A549 (cell line): ENCODE measurements at regions not wholly inside any gene's neighbourhood (a gene's known extent, or its start where the extent isn't known, plus 50 kb on each side); places are given as distances from the start of the nearest gene placed in this dataset.
"Not testable (repeated sequence)": the region's sequence is repeated elsewhere in the genome, so short reads cannot be mapped to it uniquely, and the experiment has no call there.

Experiments
- BHLHE40 ChIP-seq: IDR thresholded peaks from 2 replicates; pipeline ENCODE4 v1.6.1; 2012; ENCODE audit warnings: low read depth, low read length, inconsistent platforms
- EP300 ChIP-seq, 2 experiments: fragments of >200 bp; sonication (Bioruptor Twin); formaldehyde crosslinking; IDR thresholded peaks; 2 replicates in 1 of 2; 3 replicates in 1 of 2; pipeline ENCODE4 v1.6.1; 2016 to 2017
- JUN ChIP-seq, 2 experiments: fragments of >200 bp; sonication (Bioruptor Twin); formaldehyde crosslinking; IDR thresholded peaks; 2 replicates in 1 of 2; 3 replicates in 1 of 2; pipeline ENCODE4 v1.6.1; 2016 to 2017
- RNF2 ChIP-seq: fragments of 200-600 bp; sonication (generic); IDR thresholded peaks from 2 replicates; pipeline ENCODE4 v1.6.1; 2016; ENCODE audit warnings: low read depth, mild to moderate bottlenecking, antibody characterized with exemption, moderate library complexity, borderline replicate concordance
- TFCP2L1 ChIP-seq: fragments of 250-450 bp; sonication (Bioruptor Pico); IDR thresholded peaks from 2 replicates; pipeline ENCODE4 v1.5.0; 2021; ENCODE audit warnings: mild to moderate bottlenecking
- TP53 ChIP-seq: fragments of 250-450 bp; sonication (Bioruptor Pico); IDR thresholded peaks from 2 replicates; pipeline ENCODE4 v1.5.0; 2021; ENCODE audit warnings: mild to moderate bottlenecking, moderate library complexity
- ZNF302 ChIP-seq: fragments of 250-450 bp; sonication (Bioruptor Pico); IDR thresholded peaks from 2 replicates; pipeline ENCODE4 v1.9.0; 2021; ENCODE audit warnings: inconsistent platforms, mild to moderate bottlenecking, moderate library complexity
- TF ChIP-seq, protein P1 (sequence below): fragments of >200 bp; sonication (Bioruptor Twin); formaldehyde crosslinking; IDR thresholded peaks from 3 replicates; pipeline ENCODE4 v1.5.1; 2016
- TF ChIP-seq, protein P2 (sequence below): IDR thresholded peaks from 2 replicates; pipeline ENCODE4 v1.6.1; 2012
- TF ChIP-seq, protein P3 (sequence below): fragments of 250-450 bp; sonication (Bioruptor Pico); IDR thresholded peaks from 2 replicates; pipeline ENCODE4 v1.5.0; 2021; ENCODE audit warnings: mild to moderate bottlenecking, moderate library complexity, borderline replicate concordance
- TF ChIP-seq, protein P4 (sequence below): fragments of 200-600 bp; sonication (generic); IDR thresholded peaks from 2 replicates; pipeline ENCODE4 v1.6.1; 2016; ENCODE audit warnings: antibody characterized with exemption, mild to moderate bottlenecking, moderate library complexity

DNA sequence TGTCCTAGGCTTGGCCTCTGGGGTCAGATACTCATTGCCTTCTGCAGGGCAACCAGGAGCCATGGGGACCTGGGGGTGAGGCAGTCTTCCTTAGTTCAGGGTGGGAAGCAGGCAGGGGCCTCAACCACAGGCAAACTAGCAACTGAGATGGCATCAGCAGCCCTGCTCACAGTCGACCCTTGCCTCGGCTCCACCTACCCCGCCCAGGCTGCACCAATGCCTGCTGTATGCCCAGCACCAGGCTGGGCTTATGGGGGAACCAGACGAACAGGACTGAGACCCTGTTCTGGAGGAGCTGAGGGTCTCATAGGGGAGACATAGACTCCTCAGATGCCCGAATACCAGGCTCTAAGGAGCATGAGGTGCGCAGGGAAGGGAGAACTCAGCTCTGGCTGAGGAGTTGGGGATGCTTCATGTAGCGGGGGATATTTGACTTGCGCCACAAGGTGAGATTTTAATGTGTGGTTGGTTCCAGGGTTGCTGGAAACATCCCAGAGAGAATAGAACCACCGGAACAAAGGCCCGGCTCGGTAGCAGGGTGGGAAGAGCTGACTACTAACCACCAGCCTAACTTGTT is 78.4 kb upstream of the GOLGA6L4 start:
- not testable (repeated sequence) for TF ChIP-seq TFCP2L1 (CRISPR knock-in tag); TP53 (CRISPR knock-in tag); RNF2; ZNF302; EP300 (IDR thresholded peaks at IDR 0.05); JUN (IDR thresholded peaks at IDR 0.05); BHLHE40
- TF ChIP-seq, protein P1, sequence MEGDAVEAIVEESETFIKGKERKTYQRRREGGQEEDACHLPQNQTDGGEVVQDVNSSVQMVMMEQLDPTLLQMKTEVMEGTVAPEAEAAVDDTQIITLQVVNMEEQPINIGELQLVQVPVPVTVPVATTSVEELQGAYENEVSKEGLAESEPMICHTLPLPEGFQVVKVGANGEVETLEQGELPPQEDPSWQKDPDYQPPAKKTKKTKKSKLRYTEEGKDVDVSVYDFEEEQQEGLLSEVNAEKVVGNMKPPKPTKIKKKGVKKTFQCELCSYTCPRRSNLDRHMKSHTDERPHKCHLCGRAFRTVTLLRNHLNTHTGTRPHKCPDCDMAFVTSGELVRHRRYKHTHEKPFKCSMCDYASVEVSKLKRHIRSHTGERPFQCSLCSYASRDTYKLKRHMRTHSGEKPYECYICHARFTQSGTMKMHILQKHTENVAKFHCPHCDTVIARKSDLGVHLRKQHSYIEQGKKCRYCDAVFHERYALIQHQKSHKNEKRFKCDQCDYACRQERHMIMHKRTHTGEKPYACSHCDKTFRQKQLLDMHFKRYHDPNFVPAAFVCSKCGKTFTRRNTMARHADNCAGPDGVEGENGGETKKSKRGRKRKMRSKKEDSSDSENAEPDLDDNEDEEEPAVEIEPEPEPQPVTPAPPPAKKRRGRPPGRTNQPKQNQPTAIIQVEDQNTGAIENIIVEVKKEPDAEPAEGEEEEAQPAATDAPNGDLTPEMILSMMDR, result not testable (repeated sequence)
- TF ChIP-seq, protein P2, sequence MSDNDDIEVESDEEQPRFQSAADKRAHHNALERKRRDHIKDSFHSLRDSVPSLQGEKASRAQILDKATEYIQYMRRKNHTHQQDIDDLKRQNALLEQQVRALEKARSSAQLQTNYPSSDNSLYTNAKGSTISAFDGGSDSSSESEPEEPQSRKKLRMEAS, result not testable (repeated sequence)
- TF ChIP-seq, protein P3, sequence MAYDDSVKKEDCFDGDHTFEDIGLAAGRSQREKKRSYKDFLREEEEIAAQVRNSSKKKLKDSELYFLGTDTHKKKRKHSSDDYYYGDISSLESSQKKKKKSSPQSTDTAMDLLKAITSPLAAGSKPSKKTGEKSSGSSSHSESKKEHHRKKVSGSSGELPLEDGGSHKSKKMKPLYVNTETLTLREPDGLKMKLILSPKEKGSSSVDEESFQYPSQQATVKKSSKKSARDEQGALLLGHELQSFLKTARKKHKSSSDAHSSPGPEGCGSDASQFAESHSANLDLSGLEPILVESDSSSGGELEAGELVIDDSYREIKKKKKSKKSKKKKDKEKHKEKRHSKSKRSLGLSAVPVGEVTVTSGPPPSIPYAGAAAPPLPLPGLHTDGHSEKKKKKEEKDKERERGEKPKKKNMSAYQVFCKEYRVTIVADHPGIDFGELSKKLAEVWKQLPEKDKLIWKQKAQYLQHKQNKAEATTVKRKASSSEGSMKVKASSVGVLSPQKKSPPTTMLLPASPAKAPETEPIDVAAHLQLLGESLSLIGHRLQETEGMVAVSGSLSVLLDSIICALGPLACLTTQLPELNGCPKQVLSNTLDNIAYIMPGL, result not testable (repeated sequence)
- TF ChIP-seq, protein P4, sequence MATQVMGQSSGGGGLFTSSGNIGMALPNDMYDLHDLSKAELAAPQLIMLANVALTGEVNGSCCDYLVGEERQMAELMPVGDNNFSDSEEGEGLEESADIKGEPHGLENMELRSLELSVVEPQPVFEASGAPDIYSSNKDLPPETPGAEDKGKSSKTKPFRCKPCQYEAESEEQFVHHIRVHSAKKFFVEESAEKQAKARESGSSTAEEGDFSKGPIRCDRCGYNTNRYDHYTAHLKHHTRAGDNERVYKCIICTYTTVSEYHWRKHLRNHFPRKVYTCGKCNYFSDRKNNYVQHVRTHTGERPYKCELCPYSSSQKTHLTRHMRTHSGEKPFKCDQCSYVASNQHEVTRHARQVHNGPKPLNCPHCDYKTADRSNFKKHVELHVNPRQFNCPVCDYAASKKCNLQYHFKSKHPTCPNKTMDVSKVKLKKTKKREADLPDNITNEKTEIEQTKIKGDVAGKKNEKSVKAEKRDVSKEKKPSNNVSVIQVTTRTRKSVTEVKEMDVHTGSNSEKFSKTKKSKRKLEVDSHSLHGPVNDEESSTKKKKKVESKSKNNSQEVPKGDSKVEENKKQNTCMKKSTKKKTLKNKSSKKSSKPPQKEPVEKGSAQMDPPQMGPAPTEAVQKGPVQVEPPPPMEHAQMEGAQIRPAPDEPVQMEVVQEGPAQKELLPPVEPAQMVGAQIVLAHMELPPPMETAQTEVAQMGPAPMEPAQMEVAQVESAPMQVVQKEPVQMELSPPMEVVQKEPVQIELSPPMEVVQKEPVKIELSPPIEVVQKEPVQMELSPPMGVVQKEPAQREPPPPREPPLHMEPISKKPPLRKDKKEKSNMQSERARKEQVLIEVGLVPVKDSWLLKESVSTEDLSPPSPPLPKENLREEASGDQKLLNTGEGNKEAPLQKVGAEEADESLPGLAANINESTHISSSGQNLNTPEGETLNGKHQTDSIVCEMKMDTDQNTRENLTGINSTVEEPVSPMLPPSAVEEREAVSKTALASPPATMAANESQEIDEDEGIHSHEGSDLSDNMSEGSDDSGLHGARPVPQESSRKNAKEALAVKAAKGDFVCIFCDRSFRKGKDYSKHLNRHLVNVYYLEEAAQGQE, result not testable (repeated sequence)
